ENCODE measurements at regions not wholly inside any gene's neighbourhood (a gene's known extent, or its start where the extent isn't known, plus 50 kb on each side); places are given as distances from the start of the nearest gene placed in this dataset.
"Not testable (repeated sequence)": the region's sequence is repeated elsewhere in the genome, so short reads cannot be mapped to it uniquely, and the experiment has no call there.

- in situ Hi-C loops (cut with HindIII; ENCODE audit: low pct_unique_long_range_greater_than_20kb, low sequenced_read_pairs), result no loop called here
- no peak for TF ChIP-seq JUND (IDR thresholded peaks at IDR 0.05; ENCODE audit: low read depth)
- DNase-seq (ENCODE audit: low read depth in 1 of 2, low spot score in 1 of 2), result no peak
Observed at GRCh38 chr9:1881708-1882295, 133.3 kb upstream of the SMARCA2 start.

- TF ChIP-seq JUND (IDR thresholded peaks at IDR 0.05; ENCODE audit: low read depth), result no peak
- DNase-seq (ENCODE audit: low read depth in 1 of 2, low spot score in 1 of 2), result no peak
- in situ Hi-C loops (cut with HindIII; ENCODE audit: low pct_unique_long_range_greater_than_20kb, low sequenced_read_pairs), result no loop called here
Observed at GRCh38 chr9:1882711-1883403, 132.3 kb upstream of the SMARCA2 start.

GRCh38 chr9:1890201-1890600 lies 124.9 kb upstream of the SMARCA2 start:
- in situ Hi-C loops (cut with HindIII; ENCODE audit: low pct_unique_long_range_greater_than_20kb, low sequenced_read_pairs), result no loop called here

GRCh38 chr9:1890816-1891215 lies 124.3 kb upstream of the SMARCA2 start:
- DNase-seq (ENCODE audit: low read depth in 1 of 2, low spot score in 1 of 2), result no peak
- in situ Hi-C loops (cut with HindIII; ENCODE audit: low pct_unique_long_range_greater_than_20kb, low sequenced_read_pairs), result no loop called here
- no peak for TF ChIP-seq JUND (IDR thresholded peaks at IDR 0.05; ENCODE audit: low read depth)

More at GRCh38 chr9:1890201-1890600, 124.9 kb upstream of the SMARCA2 start:
- DNase-seq (ENCODE audit: low read depth in 1 of 2, low spot score in 1 of 2), result no peak
- TF ChIP-seq JUND (IDR thresholded peaks at IDR 0.05; ENCODE audit: low read depth), result no peak

- in situ Hi-C loops (cut with HindIII; ENCODE audit: low pct_unique_long_range_greater_than_20kb, low sequenced_read_pairs); DNase-seq (ENCODE audit: low read depth in 1 of 2, low spot score in 1 of 2): not testable (repeated sequence)
Observed at GRCh38 chr9:1903080-1903704, 112.0 kb upstream of the SMARCA2 start.

- in situ Hi-C loops (cut with HindIII; ENCODE audit: low pct_unique_long_range_greater_than_20kb, low sequenced_read_pairs), result no loop called here
- no peak for DNase-seq (ENCODE audit: low read depth in 1 of 2, low spot score in 1 of 2)
- no peak for TF ChIP-seq JUND (IDR thresholded peaks at IDR 0.05; ENCODE audit: low read depth)
Observed at GRCh38 chr9:1907465-1907864, 107.7 kb upstream of the SMARCA2 start.

GRCh38 chr9:1909322-1909721 lies 105.8 kb upstream of the SMARCA2 start:
- no peak for TF ChIP-seq JUND (IDR thresholded peaks at IDR 0.05; ENCODE audit: low read depth)
- in situ Hi-C loops (cut with HindIII; ENCODE audit: low pct_unique_long_range_greater_than_20kb, low sequenced_read_pairs), result no loop called here
- no peak for DNase-seq (ENCODE audit: low read depth in 1 of 2, low spot score in 1 of 2)

- no peak for DNase-seq (ENCODE audit: low read depth in 1 of 2, low spot score in 1 of 2)
- no peak for TF ChIP-seq JUND (IDR thresholded peaks at IDR 0.05; ENCODE audit: low read depth)
- in situ Hi-C loops (cut with HindIII; ENCODE audit: low pct_unique_long_range_greater_than_20kb, low sequenced_read_pairs), result no loop called here
Observed at GRCh38 chr9:1910269-1910811, 104.8 kb upstream of the SMARCA2 start.

- in situ Hi-C loops (cut with HindIII; ENCODE audit: low pct_unique_long_range_greater_than_20kb, low sequenced_read_pairs), result no loop called here
- peak in 1 of 2 experiments; percentile 20 for DNase-seq (ENCODE audit: low read depth in 1 of 2, low spot score in 1 of 2)
- TF ChIP-seq JUND (IDR thresholded peaks at IDR 0.05; ENCODE audit: low read depth), result no peak
Observed at GRCh38 chr9:1913631-1914330, 101.4 kb upstream of the SMARCA2 start.

GRCh38 chr9:1916095-1916494 lies 99.1 kb upstream of the SMARCA2 start:
- peak in 1 of 2 experiments; percentile 10 for DNase-seq (ENCODE audit: low read depth in 1 of 2, low spot score in 1 of 2)
- no peak for TF ChIP-seq JUND (IDR thresholded peaks at IDR 0.05; ENCODE audit: low read depth)
- in situ Hi-C loops (cut with HindIII; ENCODE audit: low pct_unique_long_range_greater_than_20kb, low sequenced_read_pairs), result no loop called here

GRCh38 chr9:1916655-1917054 lies 98.5 kb upstream of the SMARCA2 start:
- in situ Hi-C loops (cut with HindIII; ENCODE audit: low pct_unique_long_range_greater_than_20kb, low sequenced_read_pairs), result no loop called here
- TF ChIP-seq JUND (IDR thresholded peaks at IDR 0.05; ENCODE audit: low read depth), result no peak
- DNase-seq (ENCODE audit: low read depth in 1 of 2, low spot score in 1 of 2), result no peak

GRCh38 chr9:1917396-1917935 lies 97.7 kb upstream of the SMARCA2 start:
- TF ChIP-seq JUND (IDR thresholded peaks at IDR 0.05; ENCODE audit: low read depth), result no peak
- in situ Hi-C loops (cut with HindIII; ENCODE audit: low pct_unique_long_range_greater_than_20kb, low sequenced_read_pairs), result no loop called here
- DNase-seq (ENCODE audit: low read depth in 1 of 2, low spot score in 1 of 2), result no peak

All from T47D (cell line).